Kidney epithelial cell (primary cell): ENCODE measurements at regions not wholly inside any gene's neighbourhood (a gene's known extent, or its start where the extent isn't known, plus 50 kb on each side); places are given as distances from the start of the nearest gene placed in this dataset.

Source experiments
- DNase-seq: peaks from one replicate; pipeline ENCODE4 v3.0.0-alpha.2; 2010; ENCODE audit warnings: low read depth
- H3K27me3 ChIP-seq: 2 replicates; pipeline ENCODE4 v1.6.0; 2011; ENCODE audit warnings: low read length; ENCODE audit not compliant: control insufficient read depth, insufficient read depth
- H3K36me3 ChIP-seq: 2 replicates; pipeline ENCODE4 v1.5.1; 2011; ENCODE audit warnings: low read length; ENCODE audit not compliant: control insufficient read depth, insufficient read depth
- H3K4me3 ChIP-seq: 2 replicates; pipeline ENCODE4 v1.5.1; 2011; ENCODE audit warnings: low read depth, mild to moderate bottlenecking, control low read depth, low read length
- TF ChIP-seq, protein P1 (sequence below): IDR thresholded peaks from 2 replicates; pipeline ENCODE4 v1.5.1; 2011; ENCODE audit warnings: mild to moderate bottlenecking, moderate library complexity, low read length, control low read depth, inconsistent platforms; ENCODE audit not compliant: insufficient read depth, poor library complexity, severe bottlenecking

DNA sequence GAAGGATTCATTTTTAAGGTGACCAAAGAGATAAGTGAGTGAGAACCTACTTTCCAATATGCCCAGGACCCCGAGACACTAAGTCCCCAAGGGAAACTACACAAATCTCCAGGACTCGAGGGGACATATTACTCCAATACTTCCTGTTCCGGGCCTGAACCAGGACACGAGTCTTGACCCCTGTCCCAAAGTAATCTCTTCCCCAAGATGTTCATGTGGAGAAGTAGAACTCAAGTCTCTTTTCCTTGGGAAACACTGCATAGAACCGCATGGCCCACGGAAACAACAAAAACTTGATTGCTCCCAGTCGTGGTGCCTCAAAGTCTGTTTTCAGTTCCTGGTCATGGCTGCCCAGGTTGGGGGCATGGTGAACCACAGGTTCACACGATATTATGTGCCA lies 87.2 kb upstream of the ZEB2 start:
- no peaks in the 10 kb centered on the region for H3K36me3 ChIP-seq
- H3K4me3 ChIP-seq = no peak overlapping the region
- TF ChIP-seq, protein P1, sequence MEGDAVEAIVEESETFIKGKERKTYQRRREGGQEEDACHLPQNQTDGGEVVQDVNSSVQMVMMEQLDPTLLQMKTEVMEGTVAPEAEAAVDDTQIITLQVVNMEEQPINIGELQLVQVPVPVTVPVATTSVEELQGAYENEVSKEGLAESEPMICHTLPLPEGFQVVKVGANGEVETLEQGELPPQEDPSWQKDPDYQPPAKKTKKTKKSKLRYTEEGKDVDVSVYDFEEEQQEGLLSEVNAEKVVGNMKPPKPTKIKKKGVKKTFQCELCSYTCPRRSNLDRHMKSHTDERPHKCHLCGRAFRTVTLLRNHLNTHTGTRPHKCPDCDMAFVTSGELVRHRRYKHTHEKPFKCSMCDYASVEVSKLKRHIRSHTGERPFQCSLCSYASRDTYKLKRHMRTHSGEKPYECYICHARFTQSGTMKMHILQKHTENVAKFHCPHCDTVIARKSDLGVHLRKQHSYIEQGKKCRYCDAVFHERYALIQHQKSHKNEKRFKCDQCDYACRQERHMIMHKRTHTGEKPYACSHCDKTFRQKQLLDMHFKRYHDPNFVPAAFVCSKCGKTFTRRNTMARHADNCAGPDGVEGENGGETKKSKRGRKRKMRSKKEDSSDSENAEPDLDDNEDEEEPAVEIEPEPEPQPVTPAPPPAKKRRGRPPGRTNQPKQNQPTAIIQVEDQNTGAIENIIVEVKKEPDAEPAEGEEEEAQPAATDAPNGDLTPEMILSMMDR = no peak
- H3K27me3 ChIP-seq = no peaks in the 10 kb centered on the region
- no peak for DNase-seq

- Histone ChIP-seq H3K27me3 (no peaks in the 10 kb centered on the region), H3K4me3 (no peak overlapping the region), H3K36me3 (no peaks in the 10 kb centered on the region)
- DNase-seq = no peak
- TF ChIP-seq, protein P1 = no peak
These were observed 86.7 kb upstream of the ZEB2 start for GRCh38 chr2:144606466-144607095.

DNA sequence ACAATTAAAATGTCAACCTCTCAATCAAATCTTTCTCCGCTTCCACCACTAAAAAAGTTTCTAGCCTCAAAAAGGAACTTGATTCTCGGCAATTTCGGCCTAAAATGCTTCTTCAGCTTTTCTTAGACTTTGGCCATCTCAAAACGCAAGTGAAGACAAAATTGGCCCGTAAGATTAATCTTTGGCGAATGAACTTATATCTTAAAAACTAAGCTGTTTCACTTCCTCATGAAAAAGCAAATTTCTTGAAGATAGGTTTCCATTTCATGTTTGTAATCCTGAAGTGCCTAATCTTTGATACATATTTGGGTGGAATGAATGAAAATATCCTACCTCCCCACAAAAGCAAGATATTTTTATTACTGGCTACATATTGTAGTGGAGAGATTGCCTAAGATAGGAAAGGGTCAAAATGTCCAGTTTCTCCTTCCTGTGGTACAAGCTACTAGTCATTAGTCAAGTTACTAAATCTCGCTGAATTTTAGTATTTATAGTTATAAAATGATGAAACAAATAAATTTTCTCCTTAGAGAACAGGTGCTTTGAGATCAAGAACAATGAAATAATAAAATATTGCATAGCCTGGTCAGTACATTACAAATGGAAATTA lies 85.4 kb upstream of the ZEB2 start:
- TF ChIP-seq, protein P1 = no peak
- Histone ChIP-seq H3K27me3 (no peaks in the 10 kb centered on the region), H3K36me3 (no peaks in the 10 kb centered on the region), H3K4me3 (no peak overlapping the region)
- DNase-seq = no peak

GRCh38 chr2:144603334-144603733 lies 83.4 kb upstream of the ZEB2 start:
- TF ChIP-seq, protein P1 = no peak

GRCh38 chr2:144598906-144599305 lies 79.0 kb upstream of the ZEB2 start:
- Histone ChIP-seq H3K4me3 (no peak overlapping the region), H3K27me3 (no peaks in the 10 kb centered on the region), H3K36me3 (no peaks in the 10 kb centered on the region)
- TF ChIP-seq, protein P1 = no peak
- DNase-seq = no peak

More at GRCh38 chr2:144603334-144603733, 83.4 kb upstream of the ZEB2 start:
- Histone ChIP-seq H3K36me3 (no peaks in the 10 kb centered on the region), H3K27me3 (no peaks in the 10 kb centered on the region), H3K4me3 (no peak overlapping the region)
- no peak for DNase-seq
